ENCODE measurements at regions not wholly inside any gene's neighbourhood (a gene's known extent, or its start where the extent isn't known, plus 50 kb on each side); places are given as distances from the start of the nearest gene placed in this dataset.

- no peaks in the 10 kb centered on the region for H3K27me3 ChIP-seq (replicated peaks in 1 of 7)
- peaks cover 0 to 3% (median 0%) of the 10 kb centered on the region in 8 donors for H3K9me3 ChIP-seq
- no peak overlapping the region for H3K27ac ChIP-seq
- WGBS, 5 donors: 74 to 98% (median 77%) methylated on average over 2 of the region's 2 CpGs
- H3K4me3 ChIP-seq: no peak overlapping the region
- intact Hi-C loops (cut with DNase I; ENCODE audit: low total_unique reads): no loop called here
- no peaks in the 10 kb centered on the region for H3K4me1 ChIP-seq
- no peak for DNase-seq
- TF ChIP-seq CTCF (IDR thresholded peaks at IDR 0.05 in 8 of 11, conservative IDR thresholded peaks at IDR 0.05 in 3 of 11): no peak
- TF ChIP-seq POLR2AphosphoS5 (IDR thresholded peaks at IDR 0.05): no peak
- TF ChIP-seq POLR2A (IDR thresholded peaks at IDR 0.05): no peak
- H3K36me3 ChIP-seq: no peaks in the 10 kb centered on the region
Measured at GRCh38 chr4:103773691-103774231, 54.0 kb upstream of the TACR3 start.

Small RNA genes lying in the stretch of these regions (small RNA-seq; reads per million reads assigned to genes)
- gene RNU6-635P: 0 reads per million in 4 donors
